ENCODE measurements at regions not wholly inside any gene's neighbourhood (a gene's known extent, or its start where the extent isn't known, plus 50 kb on each side); places are given as distances from the start of the nearest gene placed in this dataset.
"Not testable (repeated sequence)": the region's sequence is repeated elsewhere in the genome, so short reads cannot be mapped to it uniquely, and the experiment has no call there.

DNA sequence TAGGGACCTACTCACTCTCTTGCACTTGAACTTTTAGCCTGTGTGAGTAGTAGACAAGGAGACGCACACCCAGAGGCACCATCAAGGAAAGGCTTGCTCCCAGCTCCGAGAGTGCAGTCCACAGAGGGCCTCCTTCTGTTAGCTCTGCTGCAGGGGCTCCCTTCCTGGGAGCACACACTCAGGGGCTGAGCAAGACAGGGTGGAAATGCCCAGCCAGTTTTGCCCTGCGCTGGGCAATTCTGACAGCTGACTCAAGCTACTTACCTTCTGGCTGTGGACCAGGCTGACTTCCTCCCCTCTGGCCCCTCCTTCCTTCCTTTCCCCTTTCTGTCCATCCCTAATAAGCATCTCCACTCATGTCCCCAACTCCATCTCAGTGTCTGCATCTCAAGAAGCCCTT, 449.1 kb downstream of the PTPRU start:
- Mint-ChIP-seq H3K27ac (no peak overlapping the region), H3K27me3 (ENCODE audit: low read depth) (peaks cover 17% of the 10 kb centered on the region), H3K9me3 (no peaks in the 10 kb centered on the region), H3K36me3 (ENCODE audit: low read depth) (no peaks in the 10 kb centered on the region), H3K4me3 (no peak overlapping the region), H3K4me1 (peaks cover 65% of the 10 kb centered on the region)
- TF ChIP-seq, protein P1, sequence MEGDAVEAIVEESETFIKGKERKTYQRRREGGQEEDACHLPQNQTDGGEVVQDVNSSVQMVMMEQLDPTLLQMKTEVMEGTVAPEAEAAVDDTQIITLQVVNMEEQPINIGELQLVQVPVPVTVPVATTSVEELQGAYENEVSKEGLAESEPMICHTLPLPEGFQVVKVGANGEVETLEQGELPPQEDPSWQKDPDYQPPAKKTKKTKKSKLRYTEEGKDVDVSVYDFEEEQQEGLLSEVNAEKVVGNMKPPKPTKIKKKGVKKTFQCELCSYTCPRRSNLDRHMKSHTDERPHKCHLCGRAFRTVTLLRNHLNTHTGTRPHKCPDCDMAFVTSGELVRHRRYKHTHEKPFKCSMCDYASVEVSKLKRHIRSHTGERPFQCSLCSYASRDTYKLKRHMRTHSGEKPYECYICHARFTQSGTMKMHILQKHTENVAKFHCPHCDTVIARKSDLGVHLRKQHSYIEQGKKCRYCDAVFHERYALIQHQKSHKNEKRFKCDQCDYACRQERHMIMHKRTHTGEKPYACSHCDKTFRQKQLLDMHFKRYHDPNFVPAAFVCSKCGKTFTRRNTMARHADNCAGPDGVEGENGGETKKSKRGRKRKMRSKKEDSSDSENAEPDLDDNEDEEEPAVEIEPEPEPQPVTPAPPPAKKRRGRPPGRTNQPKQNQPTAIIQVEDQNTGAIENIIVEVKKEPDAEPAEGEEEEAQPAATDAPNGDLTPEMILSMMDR (IDR thresholded peaks at IDR 0.05; ENCODE audit: unreplicated experiment in 3 of 3): no peak

GRCh38 chr1:29684141-29684540, 447.8 kb downstream of the PTPRU start:
- Mint-ChIP-seq H3K36me3 (ENCODE audit: low read depth) (no peaks in the 10 kb centered on the region), H3K27me3 (ENCODE audit: low read depth) (peaks cover 21% of the 10 kb centered on the region), H3K4me3 (no peak overlapping the region), H3K9me3 (no peaks in the 10 kb centered on the region), H3K27ac (no peak overlapping the region), H3K4me1 (peaks cover 65% of the 10 kb centered on the region)
- TF ChIP-seq, protein P1 (IDR thresholded peaks at IDR 0.05; ENCODE audit: unreplicated experiment in 3 of 3): no peak

DNA sequence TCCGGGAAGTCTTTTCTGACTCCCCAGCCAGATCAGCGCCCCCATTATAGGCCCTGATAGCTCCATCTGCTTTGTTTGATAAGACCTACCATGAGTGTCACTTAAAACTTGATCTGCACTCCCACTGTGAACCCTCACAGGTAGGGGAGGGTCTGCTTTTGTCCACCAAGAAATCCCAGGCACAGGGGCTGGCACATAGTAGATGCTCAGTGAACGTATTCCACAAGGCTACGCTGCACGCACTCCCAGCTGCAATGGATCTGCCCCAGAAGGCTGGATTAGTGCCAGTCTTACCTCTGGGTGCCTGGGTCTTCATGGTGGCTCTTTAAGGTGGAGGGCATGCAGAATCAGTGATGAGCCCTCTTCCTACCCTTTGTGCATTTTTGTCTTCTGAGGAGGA, 447.1 kb downstream of the PTPRU start:
- no peak overlapping the region for H3K4me3 Mint-ChIP-seq
- H3K27me3 Mint-ChIP-seq (ENCODE audit: low read depth): peaks cover 21% of the 10 kb centered on the region
- H3K36me3 Mint-ChIP-seq (ENCODE audit: low read depth): no peaks in the 10 kb centered on the region

DNA sequence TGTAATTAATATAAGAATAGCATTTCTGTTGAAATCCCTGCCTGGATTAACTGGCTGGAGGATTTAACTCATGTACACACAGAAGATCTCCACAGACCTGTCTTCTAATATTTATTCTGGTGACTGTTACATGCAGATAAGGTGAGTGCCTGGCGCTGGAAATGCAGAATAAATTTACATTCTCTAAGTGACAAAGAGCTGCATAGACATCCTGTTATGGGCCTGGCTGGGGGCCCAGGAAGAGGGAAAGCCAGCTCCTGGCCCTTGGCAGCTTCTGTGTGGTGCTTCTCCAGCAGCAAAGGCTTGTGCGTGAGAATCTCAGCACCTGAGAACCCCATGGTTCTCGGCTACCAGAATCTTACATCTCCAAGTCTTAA, 446.6 kb downstream of the PTPRU start:
- TF ChIP-seq, protein P1 (IDR thresholded peaks at IDR 0.05; ENCODE audit: unreplicated experiment in 3 of 3): no peak
- peak overlapping the region in 2 of 3 experiments; percentile 56 to 82 for H3K27ac Mint-ChIP-seq
- peaks cover 21% of the 10 kb centered on the region for H3K27me3 Mint-ChIP-seq (ENCODE audit: low read depth)
- peaks cover 61% of the 10 kb centered on the region for H3K4me1 Mint-ChIP-seq
- H3K4me3 Mint-ChIP-seq: peak overlapping the region in 1 of 3 experiments; percentile 29
- no peaks in the 10 kb centered on the region for H3K9me3 Mint-ChIP-seq
- no peaks in the 10 kb centered on the region for H3K36me3 Mint-ChIP-seq (ENCODE audit: low read depth)

More for the DNA sequence above, 447.1 kb downstream of the PTPRU start:
- Mint-ChIP-seq H3K9me3 (no peaks in the 10 kb centered on the region), H3K27ac (peak overlapping the region in 1 of 3 experiments; percentile 82), H3K4me1 (peaks cover 64% of the 10 kb centered on the region)
- TF ChIP-seq, protein P1 (IDR thresholded peaks at IDR 0.05; ENCODE audit: unreplicated experiment in 3 of 3): no peak

GRCh38 chr1:29682171-29682918, 446.0 kb downstream of the PTPRU start:
- Mint-ChIP-seq H3K9me3 (no peaks in the 10 kb centered on the region), H3K36me3 (ENCODE audit: low read depth) (no peaks in the 10 kb centered on the region), H3K27ac (peak overlapping the region in 2 of 3 experiments; percentile 56 to 82), H3K27me3 (ENCODE audit: low read depth) (peaks cover 22% of the 10 kb centered on the region), H3K4me1 (peaks cover 61% of the 10 kb centered on the region), H3K4me3 (peak overlapping the region in 1 of 3 experiments; percentile 29)
- TF ChIP-seq, protein P1 (IDR thresholded peaks at IDR 0.05; ENCODE audit: unreplicated experiment in 3 of 3): no peak

GRCh38 chr1:29681416-29681815, 445.1 kb downstream of the PTPRU start:
- Mint-ChIP-seq H3K27me3 (ENCODE audit: low read depth) (peaks cover 20% of the 10 kb centered on the region), H3K4me1 (peaks cover 62% of the 10 kb centered on the region), H3K27ac (peak overlapping the region in 1 of 3 experiments; percentile 41)
- H3K4me3 Mint-ChIP-seq; H3K9me3 Mint-ChIP-seq; H3K36me3 Mint-ChIP-seq (ENCODE audit: low read depth): not testable (repeated sequence)
